SK-N-SH (cell line): ENCODE measurements at regions not wholly inside any gene's neighbourhood (a gene's known extent, or its start where the extent isn't known, plus 50 kb on each side); places are given as distances from the start of the nearest gene placed in this dataset.

Source experiments
- CTCF ChIA-PET: fragments of 300-600, 350-600 bp; formaldehyde crosslinking; extraction: SDS; loops from one replicate; lab custom pipeline; 2021; lab: Yijun Ruan, JAX
- POLR2A ChIA-PET: fragments of 350-600 bp; sonication (Branson Sonifier 250); formaldehyde crosslinking; extraction: SDS; loops from one replicate; lab custom pipeline; 2020; ENCODE audit warnings: antibody characterized with exemption, inconsistent platforms; lab: Yijun Ruan, JAX
- DNase-seq: peaks from one replicate; pipeline ENCODE4 v3.0.0; 2012
- H2AFZ ChIP-seq: fragments of 200-600 bp; sonication (generic); 2 replicates; pipeline ENCODE4 v1.8.1; 2016; ENCODE audit warnings: antibody characterized with exemption, mild to moderate bottlenecking, low read depth
- H3F3A ChIP-seq: fragments of 200-600 bp; sonication (generic); replicated peaks from 2 replicates; pipeline ENCODE3; 2016; ENCODE audit warnings: antibody characterized with exemption, mild to moderate bottlenecking; ENCODE audit not compliant: insufficient read depth
- H3K27ac ChIP-seq, 2 experiments: fragments of 200-500 bp in 1 of 2; fragments of 200-600 bp in 1 of 2; sonication (Bioruptor generic) in 1 of 2; sonication (generic), shearing (Covaris generic) in 1 of 2; 2 replicates each; pipeline versions ENCODE4 v1.5.1 to v1.6.1; 2014 to 2016; ENCODE audit warnings: low read depth in 2 of 2, inconsistent platforms in 1 of 2, low read length in 1 of 2, mild to moderate bottlenecking in 1 of 2, mixed read lengths in 1 of 2
- H3K27me3 ChIP-seq: fragments of 200-600 bp; sonication (generic), shearing (Covaris generic); 2 replicates; pipeline ENCODE4 v1.6.1; 2016; ENCODE audit warnings: mixed run types; ENCODE audit not compliant: insufficient read depth
- H3K36me3 ChIP-seq, 2 experiments: fragments of 200-500 bp in 1 of 2; fragments of 200-600 bp in 1 of 2; sonication (Bioruptor generic) in 1 of 2; sonication (generic) in 1 of 2; replicated peaks in 1 of 2; 2 replicates each; pipeline versions ENCODE3 to v1.5.1; 2014 to 2016; ENCODE audit warnings: low read length in 1 of 2, mild to moderate bottlenecking in 1 of 2; ENCODE audit not compliant: insufficient read depth in 2 of 2, control insufficient read depth in 1 of 2
- H3K4me1 ChIP-seq, 2 experiments: fragments of 200-500 bp in 1 of 2; fragments of 200-600 bp in 1 of 2; sonication (Bioruptor generic) in 1 of 2; sonication (generic), shearing (Covaris generic) in 1 of 2; 2 replicates each; pipeline versions ENCODE4 v1.5.1 to v1.6.1; 2014 to 2016; ENCODE audit warnings: low read depth in 1 of 2, low read length in 1 of 2, mixed run types in 1 of 2; ENCODE audit not compliant: insufficient read depth in 2 of 2, control insufficient read depth in 1 of 2
- H3K4me2 ChIP-seq: fragments of 200-600 bp; sonication (generic), shearing (Covaris generic); 2 replicates; pipeline ENCODE4 v1.6.1; 2017; ENCODE audit warnings: mixed run types
- H3K4me3 ChIP-seq, 2 experiments: fragments of 200-500 bp in 1 of 2; fragments of 200-600 bp in 1 of 2; sonication (Bioruptor generic) in 1 of 2; sonication (generic), shearing (Covaris generic) in 1 of 2; 2 replicates each; pipeline versions ENCODE4 v1.5.1 to v1.8.1; 2014 to 2016; ENCODE audit warnings: low read depth in 2 of 2, inconsistent platforms in 1 of 2, low read length in 1 of 2, mild to moderate bottlenecking in 1 of 2, mixed read lengths in 1 of 2, moderate library complexity in 1 of 2
- H3K79me2 ChIP-seq: fragments of 200-600 bp; sonication (generic); 2 replicates; pipeline ENCODE4 v1.8.1; 2017; ENCODE audit warnings: mild to moderate bottlenecking; ENCODE audit not compliant: insufficient read depth
- H3K9ac ChIP-seq: fragments of 200-600 bp; sonication (generic); 2 replicates; pipeline ENCODE4 v1.6.1; 2017; ENCODE audit warnings: mixed run types
- H3K9me2 ChIP-seq: fragments of 200-600 bp; sonication (generic); 2 replicates; pipeline ENCODE4 v1.6.1; 2017; ENCODE audit warnings: mixed run types
- H3K9me3 ChIP-seq: fragments of 200-600 bp; sonication (generic); 2 replicates; pipeline ENCODE4 v1.6.1; 2017; ENCODE audit warnings: mixed run types, mild to moderate bottlenecking, moderate library complexity
- H4K20me1 ChIP-seq: fragments of 200-600 bp; sonication (generic); 2 replicates; pipeline ENCODE4 v1.6.1; 2017; ENCODE audit warnings: mild to moderate bottlenecking, mixed run types; ENCODE audit not compliant: insufficient read depth
- CHD2 ChIP-seq: fragments of 150-350 bp; IDR thresholded peaks from 2 replicates; pipeline ENCODE4 v1.6.1; 2018; ENCODE audit warnings: low read length; ENCODE audit not compliant: partially characterized antibody
- EP300 ChIP-seq, 2 experiments: IDR thresholded peaks; 2 replicates each; pipeline versions ENCODE4 v1.4.0 to v1.6.1; 2012; ENCODE audit warnings: borderline replicate concordance in 1 of 2, low read depth in 1 of 2, low read length in 1 of 2
- FOXJ3 ChIP-seq: sonication (generic); formaldehyde crosslinking; IDR thresholded peaks from 2 replicates; pipeline ENCODE4 v1.5.1; 2020; ENCODE audit warnings: mild to moderate bottlenecking, missing genetic modification reagents
- FOXM1 ChIP-seq: IDR thresholded peaks from 2 replicates; pipeline ENCODE4 v1.4.0; 2012; ENCODE audit warnings: low read depth, mild to moderate bottlenecking
- GABPA ChIP-seq: IDR thresholded peaks from 2 replicates; pipeline ENCODE4 v1.4.0; 2012; ENCODE audit warnings: low read depth, mild to moderate bottlenecking
- JUND ChIP-seq: IDR thresholded peaks from 2 replicates; pipeline ENCODE4 v1.4.0; 2012
- MXI1 ChIP-seq: IDR thresholded peaks from 2 replicates; pipeline ENCODE4 v1.6.1; 2012; ENCODE audit warnings: mild to moderate bottlenecking, low read depth, low read length, improper control_type of control experiment
- POLR2AphosphoS5 ChIP-seq: IDR thresholded peaks from 2 replicates; pipeline ENCODE4 v1.6.1; 2012; ENCODE audit warnings: low read depth, low read length
- RAD21 ChIP-seq: IDR thresholded peaks from 2 replicates; pipeline ENCODE4 v1.6.1; 2012; ENCODE audit warnings: mild to moderate bottlenecking, low read length
- RFX5 ChIP-seq: IDR thresholded peaks from 2 replicates; pipeline ENCODE4 v1.6.1; 2012; ENCODE audit warnings: mild to moderate bottlenecking, improper control_type of control experiment, low read length
- RXRA ChIP-seq: IDR thresholded peaks from 2 replicates; pipeline ENCODE4 v1.4.0; 2012; ENCODE audit warnings: low read depth, mild to moderate bottlenecking, borderline replicate concordance
- SIN3A ChIP-seq: IDR thresholded peaks from 2 replicates; pipeline ENCODE4 v1.6.1; 2012; ENCODE audit warnings: low read depth, mild to moderate bottlenecking, low read length, moderate library complexity, borderline replicate concordance
- SMC3 ChIP-seq: IDR thresholded peaks from 2 replicates; pipeline ENCODE4 v1.6.1; 2012; ENCODE audit warnings: low read depth, low read length, improper control_type of control experiment
- TCF12 ChIP-seq: IDR thresholded peaks from 2 replicates; pipeline ENCODE4 v1.4.0; 2012
- TEAD4 ChIP-seq: IDR thresholded peaks from 2 replicates; pipeline ENCODE4 v1.4.0; 2012; ENCODE audit warnings: mild to moderate bottlenecking, borderline replicate concordance; ENCODE audit not compliant: insufficient read depth
- YY1 ChIP-seq: IDR thresholded peaks from 2 replicates; pipeline ENCODE4 v1.4.0; 2012; ENCODE audit warnings: low read depth, mild to moderate bottlenecking
- WGBS: methylation state at CpG from one replicate; pipeline ENCODE4 v1.1.6; 2017; ENCODE audit warnings: low lambda C conversion rate; 5-methylcytosine and 5-hydroxymethylcytosine counted together
- TF ChIP-seq, protein P1 (sequence below): fragments of 200-600 bp; sonication (generic); IDR thresholded peaks from 2 replicates; pipeline ENCODE4 v1.6.1; 2017; ENCODE audit warnings: antibody characterized with exemption, mild to moderate bottlenecking, moderate library complexity
- TF ChIP-seq, protein P2 (sequence below): fragments of 150-350 bp; IDR thresholded peaks from 2 replicates; pipeline ENCODE4 v1.6.1; 2017; ENCODE audit warnings: antibody characterized with exemption, low read length, low read depth, borderline replicate concordance
- TF ChIP-seq, protein P3 (sequence below): IDR thresholded peaks from 2 replicates; pipeline ENCODE4 v1.4.0; 2012; ENCODE audit warnings: low read depth, borderline replicate concordance
- TF ChIP-seq, protein P4 (sequence below): IDR thresholded peaks from 2 replicates; pipeline ENCODE4 v1.4.0; 2012; ENCODE audit warnings: low read depth
- TF ChIP-seq, protein P5 (sequence below): IDR thresholded peaks from 2 replicates; pipeline ENCODE4; 2012

DNA sequence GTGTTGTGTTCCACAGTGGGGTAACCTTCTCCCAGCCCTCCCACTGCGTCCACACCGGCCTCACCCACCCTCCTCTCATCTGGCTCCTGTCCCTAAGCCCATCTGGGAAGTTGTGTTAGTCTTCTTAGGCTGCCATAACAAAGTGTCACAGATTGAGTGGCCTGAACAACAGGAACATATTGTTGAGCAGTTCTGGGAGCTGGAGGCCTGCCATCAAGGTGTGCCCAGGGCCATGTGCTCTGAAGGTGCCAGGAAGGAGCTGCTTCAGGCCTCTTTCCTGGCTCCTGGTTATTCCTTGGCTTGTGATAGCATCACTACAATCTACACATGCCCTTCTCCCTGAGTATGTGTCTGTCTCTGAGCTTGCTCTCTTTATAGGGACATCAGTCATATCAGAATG lies 327.6 kb upstream of the COBL start:
- no peak overlapping the region for H3K27ac ChIP-seq
- H3K4me2 ChIP-seq: no peak overlapping the region
- POLR2A ChIA-PET: no interaction called here
- CTCF ChIA-PET: no interaction called here
- no peak overlapping the region for H3K9ac ChIP-seq
- no peaks in the 10 kb centered on the region for H3K27me3 ChIP-seq
- no peaks in the 10 kb centered on the region for H3K36me3 ChIP-seq
- H2AFZ ChIP-seq: no peak overlapping the region
- no peak for DNase-seq
- H3F3A ChIP-seq: no peaks in the 10 kb centered on the region
- H3K79me2 ChIP-seq: no peaks in the 10 kb centered on the region
- TF ChIP-seq JUND (no peak), POLR2AphosphoS5 (no peak), FOXJ3 (CRISPR knock-in tag) (no peak), SIN3A (no peak), YY1 (no peak)
- TF ChIP-seq, protein P1, sequence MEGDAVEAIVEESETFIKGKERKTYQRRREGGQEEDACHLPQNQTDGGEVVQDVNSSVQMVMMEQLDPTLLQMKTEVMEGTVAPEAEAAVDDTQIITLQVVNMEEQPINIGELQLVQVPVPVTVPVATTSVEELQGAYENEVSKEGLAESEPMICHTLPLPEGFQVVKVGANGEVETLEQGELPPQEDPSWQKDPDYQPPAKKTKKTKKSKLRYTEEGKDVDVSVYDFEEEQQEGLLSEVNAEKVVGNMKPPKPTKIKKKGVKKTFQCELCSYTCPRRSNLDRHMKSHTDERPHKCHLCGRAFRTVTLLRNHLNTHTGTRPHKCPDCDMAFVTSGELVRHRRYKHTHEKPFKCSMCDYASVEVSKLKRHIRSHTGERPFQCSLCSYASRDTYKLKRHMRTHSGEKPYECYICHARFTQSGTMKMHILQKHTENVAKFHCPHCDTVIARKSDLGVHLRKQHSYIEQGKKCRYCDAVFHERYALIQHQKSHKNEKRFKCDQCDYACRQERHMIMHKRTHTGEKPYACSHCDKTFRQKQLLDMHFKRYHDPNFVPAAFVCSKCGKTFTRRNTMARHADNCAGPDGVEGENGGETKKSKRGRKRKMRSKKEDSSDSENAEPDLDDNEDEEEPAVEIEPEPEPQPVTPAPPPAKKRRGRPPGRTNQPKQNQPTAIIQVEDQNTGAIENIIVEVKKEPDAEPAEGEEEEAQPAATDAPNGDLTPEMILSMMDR: no peak
- TF ChIP-seq, protein P2, sequence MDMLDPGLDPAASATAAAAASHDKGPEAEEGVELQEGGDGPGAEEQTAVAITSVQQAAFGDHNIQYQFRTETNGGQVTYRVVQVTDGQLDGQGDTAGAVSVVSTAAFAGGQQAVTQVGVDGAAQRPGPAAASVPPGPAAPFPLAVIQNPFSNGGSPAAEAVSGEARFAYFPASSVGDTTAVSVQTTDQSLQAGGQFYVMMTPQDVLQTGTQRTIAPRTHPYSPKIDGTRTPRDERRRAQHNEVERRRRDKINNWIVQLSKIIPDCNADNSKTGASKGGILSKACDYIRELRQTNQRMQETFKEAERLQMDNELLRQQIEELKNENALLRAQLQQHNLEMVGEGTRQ: no peak
- TF ChIP-seq, protein P3, sequence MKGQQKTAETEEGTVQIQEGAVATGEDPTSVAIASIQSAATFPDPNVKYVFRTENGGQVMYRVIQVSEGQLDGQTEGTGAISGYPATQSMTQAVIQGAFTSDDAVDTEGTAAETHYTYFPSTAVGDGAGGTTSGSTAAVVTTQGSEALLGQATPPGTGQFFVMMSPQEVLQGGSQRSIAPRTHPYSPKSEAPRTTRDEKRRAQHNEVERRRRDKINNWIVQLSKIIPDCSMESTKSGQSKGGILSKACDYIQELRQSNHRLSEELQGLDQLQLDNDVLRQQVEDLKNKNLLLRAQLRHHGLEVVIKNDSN: no peak
- WGBS: 35% methylated on average over 2 of the region's 2 CpGs
- H4K20me1 ChIP-seq: no peaks in the 10 kb centered on the region
- no peak overlapping the region for H3K4me3 ChIP-seq
- H3K9me3 ChIP-seq: no peaks in the 10 kb centered on the region
- H3K4me1 ChIP-seq: no peaks in the 10 kb centered on the region; a peak in 1 of 4 replicates
- H3K9me2 ChIP-seq: no peaks in the 10 kb centered on the region

DNA sequence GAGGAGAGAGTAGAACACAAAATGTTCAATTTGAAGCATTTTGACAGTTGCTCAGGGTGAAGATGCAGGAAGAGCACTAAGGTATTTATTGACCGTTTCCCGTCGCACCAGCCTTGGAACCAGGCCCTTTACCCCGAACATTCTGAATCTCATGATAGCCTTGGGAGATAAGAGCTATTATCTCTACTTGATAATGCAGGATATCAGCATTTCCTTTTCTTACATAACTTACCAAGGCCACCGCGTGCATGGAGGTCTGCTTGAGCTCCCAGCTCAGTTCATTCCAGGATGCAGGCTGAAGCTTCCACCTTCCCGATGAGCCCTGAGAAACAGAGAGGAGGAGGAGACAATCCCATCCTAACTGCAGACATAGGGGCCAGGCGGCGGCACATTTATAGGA lies 324.2 kb upstream of the COBL start:
- ChIA-PET CTCF (no interaction called here), POLR2A (no interaction called here)
- Histone ChIP-seq H4K20me1 (no peaks in the 10 kb centered on the region), H3K9ac (no peak overlapping the region), H3K4me3 (no peak overlapping the region), H3K4me1 (no peaks in the 10 kb centered on the region), H3K9me2 (no peaks in the 10 kb centered on the region), H3K27me3 (no peaks in the 10 kb centered on the region), H2AFZ (no peak overlapping the region), H3K79me2 (no peaks in the 10 kb centered on the region), H3K36me3 (no peaks in the 10 kb centered on the region), H3K9me3 (no peaks in the 10 kb centered on the region; the same call in 1 of the 2 replicates), H3K27ac (no peak overlapping the region), H3F3A (no peaks in the 10 kb centered on the region), H3K4me2 (no peak overlapping the region)
- WGBS: 51% methylated on average over 9 of the region's 9 CpGs
- DNase-seq: no peak
- TF ChIP-seq, protein P3: no peak
- TF ChIP-seq RXRA (no peak), RAD21 (no peak), TCF12 (no peak), CHD2 (no peak), GABPA (no peak), RFX5 (no peak), SIN3A (no peak), EP300 (IDR thresholded peaks at IDR 0.05; ENCODE audit: borderline replicate concordance in 1 of 2, low read depth in 1 of 2, low read length in 1 of 2) (no peak), TEAD4 (no peak), MXI1 (no peak), SMC3 (no peak), FOXM1 (no peak), JUND (no peak)
- TF ChIP-seq, protein P4, sequence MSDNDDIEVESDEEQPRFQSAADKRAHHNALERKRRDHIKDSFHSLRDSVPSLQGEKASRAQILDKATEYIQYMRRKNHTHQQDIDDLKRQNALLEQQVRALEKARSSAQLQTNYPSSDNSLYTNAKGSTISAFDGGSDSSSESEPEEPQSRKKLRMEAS: no peak
- TF ChIP-seq, protein P5, sequence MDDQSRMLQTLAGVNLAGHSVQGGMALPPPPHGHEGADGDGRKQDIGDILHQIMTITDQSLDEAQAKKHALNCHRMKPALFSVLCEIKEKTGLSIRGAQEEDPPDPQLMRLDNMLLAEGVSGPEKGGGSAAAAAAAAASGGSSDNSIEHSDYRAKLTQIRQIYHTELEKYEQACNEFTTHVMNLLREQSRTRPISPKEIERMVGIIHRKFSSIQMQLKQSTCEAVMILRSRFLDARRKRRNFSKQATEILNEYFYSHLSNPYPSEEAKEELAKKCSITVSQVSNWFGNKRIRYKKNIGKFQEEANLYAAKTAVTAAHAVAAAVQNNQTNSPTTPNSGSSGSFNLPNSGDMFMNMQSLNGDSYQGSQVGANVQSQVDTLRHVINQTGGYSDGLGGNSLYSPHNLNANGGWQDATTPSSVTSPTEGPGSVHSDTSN: no peak
- TF ChIP-seq, protein P1: no peak
